Glutamatergic neuron (in vitro differentiated cells): ENCODE measurements at regions not wholly inside any gene's neighbourhood (a gene's known extent, or its start where the extent isn't known, plus 50 kb on each side); places are given as distances from the start of the nearest gene placed in this dataset.

Experiments
- DNase-seq: peaks from one replicate; pipeline ENCODE4 v3.0.0; 2022
- H3K27ac Mint-ChIP-seq: one replicate; pipeline ENCODE4 v1.8.0; 2020; ENCODE audit warnings: mild to moderate bottlenecking, mixed read lengths, inconsistent platforms; ENCODE audit not compliant: unreplicated experiment
- H3K27me3 Mint-ChIP-seq: one replicate; pipeline ENCODE4 v1.8.0; 2020; ENCODE audit warnings: mild to moderate bottlenecking, moderate library complexity, mixed read lengths, inconsistent platforms; ENCODE audit not compliant: unreplicated experiment
- H3K36me3 Mint-ChIP-seq: one replicate; pipeline ENCODE4 v1.8.0; 2020; ENCODE audit warnings: mild to moderate bottlenecking, mixed read lengths, inconsistent platforms; ENCODE audit not compliant: unreplicated experiment
- H3K4me1 Mint-ChIP-seq: one replicate; pipeline ENCODE4 v1.8.0; 2020; ENCODE audit warnings: mild to moderate bottlenecking, low read depth, mixed read lengths, inconsistent platforms; ENCODE audit not compliant: unreplicated experiment
- H3K4me3 Mint-ChIP-seq: one replicate; pipeline ENCODE4 v1.8.0; 2020; ENCODE audit warnings: mild to moderate bottlenecking, mixed read lengths, inconsistent platforms; ENCODE audit not compliant: unreplicated experiment
- H3K9me3 Mint-ChIP-seq: one replicate; pipeline ENCODE4 v1.8.0; 2020; ENCODE audit warnings: mild to moderate bottlenecking, moderate library complexity, mixed read lengths, inconsistent platforms; ENCODE audit not compliant: unreplicated experiment
- CTCF ChIP-seq: fragments of 200-600 bp; sonication (generic); IDR thresholded peaks from one replicate; pipeline ENCODE4 v1.5.0; 2021; ENCODE audit not compliant: partially characterized antibody, unreplicated experiment

DNA sequence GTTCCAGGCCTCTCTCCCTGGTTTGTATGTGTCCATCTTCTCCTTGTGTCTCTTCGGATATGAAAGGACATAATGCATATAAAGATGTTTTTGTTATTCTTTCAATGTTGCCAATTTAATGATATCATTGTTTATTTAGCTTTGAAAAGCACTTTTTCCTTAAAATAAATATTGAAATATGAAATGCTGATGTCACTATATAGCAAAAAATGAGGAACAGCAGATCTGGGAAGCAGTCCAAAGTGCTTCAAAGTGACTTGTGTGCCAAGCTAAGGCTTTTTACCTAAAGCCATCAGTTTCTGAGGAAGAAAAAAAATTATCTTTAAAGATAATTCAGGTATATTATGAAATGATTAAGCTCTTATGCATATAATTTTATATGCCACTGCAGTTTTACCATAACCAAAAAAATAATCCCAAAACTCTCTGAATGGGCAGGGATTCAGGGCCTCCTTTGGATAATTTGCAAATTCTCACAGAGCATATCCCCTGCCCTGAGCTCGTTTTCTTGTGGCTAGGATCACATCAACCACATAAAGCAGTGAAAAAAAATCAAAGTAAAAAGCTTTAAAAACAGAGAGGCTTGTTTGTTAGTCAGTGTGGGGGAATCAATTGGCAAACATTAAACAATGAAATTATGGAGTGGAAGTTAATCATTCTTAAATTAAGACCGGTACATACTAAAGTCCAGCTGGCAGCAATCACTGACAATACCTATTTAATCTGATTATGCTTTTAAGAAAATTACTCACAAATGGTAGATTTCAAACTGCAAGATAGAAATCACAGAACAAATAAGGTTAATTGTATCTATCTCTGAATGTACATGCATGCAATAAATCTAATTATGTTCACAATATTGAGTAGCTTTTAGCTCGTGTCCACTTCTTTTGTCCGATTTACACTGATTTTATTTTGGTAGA, 1027.9 kb upstream of the ADGRB3 start:
- H3K4me3 Mint-ChIP-seq, result no peak overlapping the region

GRCh38 chr6:67594366-67594765, 1040.7 kb upstream of the ADGRB3 start:
- Mint-ChIP-seq H3K27ac (no peak overlapping the region), H3K4me3 (no peak overlapping the region), H3K9me3 (no peaks in the 10 kb centered on the region), H3K4me1 (no peaks in the 10 kb centered on the region), H3K36me3 (no peaks in the 10 kb centered on the region), H3K27me3 (no peaks in the 10 kb centered on the region)
- no peak for DNase-seq
- TF ChIP-seq CTCF, result no peak

More for the DNA sequence above, 1027.9 kb upstream of the ADGRB3 start:
- no peaks in the 10 kb centered on the region for H3K9me3 Mint-ChIP-seq
- TF ChIP-seq CTCF, result no peak
- no peaks in the 10 kb centered on the region for H3K27me3 Mint-ChIP-seq
- H3K27ac Mint-ChIP-seq, result no peak overlapping the region
- no peaks in the 10 kb centered on the region for H3K4me1 Mint-ChIP-seq
- H3K36me3 Mint-ChIP-seq, result no peaks in the 10 kb centered on the region
- no peak for DNase-seq

DNA sequence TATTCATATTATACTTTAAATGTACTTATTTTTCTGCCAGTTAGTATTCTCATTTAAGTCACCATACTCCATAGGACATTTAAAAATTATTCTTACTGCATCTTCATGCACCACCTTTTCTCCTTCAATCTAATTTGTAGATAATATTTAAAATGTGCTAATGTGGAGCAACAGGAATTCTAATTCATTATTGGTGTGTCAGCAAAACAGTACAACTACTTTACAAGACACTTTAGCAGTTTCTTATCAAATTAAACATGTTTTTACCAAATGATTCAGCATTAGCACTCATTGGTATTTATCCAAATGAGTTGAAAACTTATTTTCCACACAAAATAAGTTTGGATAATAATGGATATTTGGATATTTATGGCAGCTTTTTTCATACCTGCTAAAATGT, 1041.8 kb upstream of the ADGRB3 start:
- no peak overlapping the region for H3K27ac Mint-ChIP-seq
- H3K4me1 Mint-ChIP-seq, result no peaks in the 10 kb centered on the region
- H3K9me3 Mint-ChIP-seq, result no peaks in the 10 kb centered on the region
- no peaks in the 10 kb centered on the region for H3K36me3 Mint-ChIP-seq
- no peak overlapping the region for H3K4me3 Mint-ChIP-seq
- DNase-seq, result no peak
- no peaks in the 10 kb centered on the region for H3K27me3 Mint-ChIP-seq
- TF ChIP-seq CTCF, result no peak

- no peak for TF ChIP-seq CTCF
- H3K27me3 Mint-ChIP-seq, result no peaks in the 10 kb centered on the region
Measured at GRCh38 chr6:67591910-67592309, 1043.2 kb upstream of the ADGRB3 start.

GRCh38 chr6:67567842-67568241, 1067.2 kb upstream of the ADGRB3 start:
- Mint-ChIP-seq H3K27me3 (no peaks in the 10 kb centered on the region), H3K4me1 (no peaks in the 10 kb centered on the region), H3K9me3 (no peaks in the 10 kb centered on the region), H3K36me3 (no peaks in the 10 kb centered on the region), H3K4me3 (no peak overlapping the region), H3K27ac (no peak overlapping the region)
- no peak for TF ChIP-seq CTCF
- DNase-seq, result no peak

More at GRCh38 chr6:67591910-67592309, 1043.2 kb upstream of the ADGRB3 start:
- no peaks in the 10 kb centered on the region for H3K9me3 Mint-ChIP-seq
- H3K36me3 Mint-ChIP-seq, result no peaks in the 10 kb centered on the region
- DNase-seq, result no peak
- no peak overlapping the region for H3K27ac Mint-ChIP-seq
- H3K4me3 Mint-ChIP-seq, result no peak overlapping the region
- no peaks in the 10 kb centered on the region for H3K4me1 Mint-ChIP-seq
